Esophagus muscularis mucosa (tissue), 3 donors: ENCODE measurements at regions not wholly inside any gene's neighbourhood (a gene's known extent, or its start where the extent isn't known, plus 50 kb on each side); places are given as distances from the start of the nearest gene placed in this dataset.

Experiments used
- CTCF ChIP-seq, 3 experiments: fragments of 200-600 bp in 2 of 3; fragments of 450-650 bp in 1 of 3; sonication (generic) in 2 of 3; IDR thresholded peaks; one replicate each; pipeline ENCODE4 v1.5.1; 2017 to 2019; ENCODE audit warnings: antibody characterized with exemption in 3 of 3, mild to moderate bottlenecking in 2 of 3, moderate library complexity in 1 of 3
- POLR2A ChIP-seq: fragments of 450-650 bp; IDR thresholded peaks from one replicate; pipeline ENCODE4 v1.6.1; 2017; ENCODE audit warnings: antibody characterized with exemption, moderate library complexity, mild to moderate bottlenecking, low read depth

GRCh38 chr2:52335727-52336126, 1303.8 kb upstream of the NRXN1 start:
- no peak for TF ChIP-seq CTCF (IDR thresholded peaks at IDR 0.05)
- TF ChIP-seq POLR2A, result no peak
